GM19025 (cell line): ENCODE measurements at regions not wholly inside any gene's neighbourhood (a gene's known extent, or its start where the extent isn't known, plus 50 kb on each side); places are given as distances from the start of the nearest gene placed in this dataset.
"Not testable (repeated sequence)": the region's sequence is repeated elsewhere in the genome, so short reads cannot be mapped to it uniquely, and the experiment has no call there.

Source experiments
- ATAC-seq: cut with Tn5 transposase; IDR thresholded peaks from one replicate; pipeline ENCODE4 v1.9.1; 2021; ENCODE audit warnings: mild to moderate bottlenecking, low read depth, moderate library complexity; ENCODE audit not compliant: unreplicated experiment

GRCh38 chr2:144751142-144751905 lies 231.4 kb upstream of the ZEB2 start:
- ATAC-seq, result no peak

- no peak for ATAC-seq
Measured at GRCh38 chr2:144749188-144749587, 229.3 kb upstream of the ZEB2 start.

DNA sequence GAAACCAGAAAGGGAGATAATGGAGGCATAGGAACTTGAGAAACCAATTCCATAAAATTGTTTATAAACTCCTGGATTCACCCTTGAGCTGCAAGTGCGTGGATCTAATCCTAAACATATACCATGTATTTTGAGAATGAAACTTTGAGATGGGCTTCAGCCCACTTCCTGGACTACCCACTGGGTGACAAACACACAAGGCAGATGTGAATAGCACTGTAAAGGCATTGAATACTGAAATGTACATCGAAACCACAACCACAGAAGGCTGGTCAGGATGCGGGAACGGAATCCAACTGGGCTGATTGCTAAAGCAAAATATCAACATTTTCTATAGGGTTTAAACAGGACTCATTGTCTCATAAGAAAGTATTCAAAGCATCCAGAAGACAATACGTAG lies 228.5 kb upstream of the ZEB2 start:
- no peak for ATAC-seq

DNA sequence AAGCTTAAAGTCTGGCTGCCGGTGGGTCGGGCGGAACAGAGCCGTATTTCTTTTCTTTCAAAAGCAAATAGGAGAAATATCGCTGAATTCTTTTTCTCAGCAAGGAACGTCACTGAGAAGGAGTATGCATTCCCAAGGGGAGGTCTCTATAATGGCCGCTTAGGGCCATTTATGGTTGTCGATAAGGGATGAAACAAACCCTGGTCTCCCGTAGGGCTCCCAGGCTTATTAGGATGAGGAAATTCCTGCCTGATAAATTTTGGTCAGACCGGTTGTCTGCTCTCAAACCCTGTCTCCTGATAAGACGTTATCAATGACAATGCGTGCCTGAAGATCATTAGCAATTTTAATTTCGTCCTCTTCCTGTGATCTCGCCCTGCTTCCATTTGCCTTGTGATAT lies 227.7 kb upstream of the ZEB2 start:
- ATAC-seq, result no peak

DNA sequence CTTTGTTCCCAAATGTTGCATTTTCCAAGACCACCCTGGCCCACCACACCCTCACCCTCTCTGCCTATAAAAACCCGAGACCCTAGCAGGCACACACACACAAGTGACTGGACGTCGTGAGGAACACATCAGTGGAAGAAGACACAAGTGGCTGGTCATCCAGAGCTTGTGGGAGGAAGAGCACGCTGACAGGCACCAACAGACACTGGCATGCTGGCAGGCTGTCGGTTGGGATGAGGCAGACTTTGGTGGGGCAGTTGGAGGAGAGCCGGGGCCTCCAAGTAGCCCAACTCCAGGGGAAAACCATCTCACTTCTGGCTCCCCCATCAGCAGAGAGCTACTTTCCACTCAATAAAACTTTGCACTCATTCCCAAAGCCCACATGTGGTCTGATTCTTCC lies 225.5 kb upstream of the ZEB2 start:
- no peak for ATAC-seq

GRCh38 chr2:144738749-144739148 lies 218.8 kb upstream of the ZEB2 start:
- no peak for ATAC-seq

- ATAC-seq, result no peak
Measured at GRCh38 chr2:144730711-144731110, 210.8 kb upstream of the ZEB2 start.

DNA sequence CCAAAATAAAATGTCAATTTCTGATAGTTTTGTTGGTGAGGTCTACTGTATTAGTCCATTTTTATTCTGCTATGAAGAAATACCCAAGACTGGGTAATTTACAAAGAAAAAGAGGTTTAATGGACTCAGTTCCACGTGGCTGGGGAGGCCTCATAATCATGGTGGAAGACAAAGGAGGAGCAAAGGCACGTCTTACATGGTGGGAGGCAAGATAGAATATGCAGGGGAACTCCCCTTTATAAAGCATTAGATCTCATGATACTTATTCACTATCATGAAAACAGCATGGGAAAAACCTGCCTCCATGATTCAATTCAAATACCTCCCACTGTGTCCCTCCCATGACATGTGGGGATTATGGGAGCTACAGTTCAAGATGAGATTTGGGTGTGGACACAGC lies 204.5 kb upstream of the ZEB2 start:
- ATAC-seq, result not testable (repeated sequence)

GRCh38 chr2:144718376-144718775 lies 198.5 kb upstream of the ZEB2 start:
- no peak for ATAC-seq

DNA sequence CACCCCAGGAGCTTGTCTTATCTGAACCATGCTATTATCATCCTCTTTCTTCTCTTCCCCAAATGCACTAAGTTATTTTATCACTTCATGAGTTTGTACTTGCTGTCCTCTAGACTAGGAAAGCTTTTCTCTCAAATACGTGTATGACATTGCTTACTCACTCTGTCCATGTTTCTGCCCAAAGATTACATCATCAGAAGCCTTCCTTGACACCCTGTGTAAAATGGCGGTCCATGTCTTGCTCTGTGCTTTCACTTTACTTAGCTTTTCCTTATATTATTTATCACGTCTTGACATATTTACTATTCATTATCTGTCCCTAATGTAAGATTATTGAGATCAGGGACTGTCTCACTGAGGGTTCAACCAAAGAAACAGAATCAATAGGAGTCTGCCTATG lies 196.1 kb upstream of the ZEB2 start:
- no peak for ATAC-seq

DNA sequence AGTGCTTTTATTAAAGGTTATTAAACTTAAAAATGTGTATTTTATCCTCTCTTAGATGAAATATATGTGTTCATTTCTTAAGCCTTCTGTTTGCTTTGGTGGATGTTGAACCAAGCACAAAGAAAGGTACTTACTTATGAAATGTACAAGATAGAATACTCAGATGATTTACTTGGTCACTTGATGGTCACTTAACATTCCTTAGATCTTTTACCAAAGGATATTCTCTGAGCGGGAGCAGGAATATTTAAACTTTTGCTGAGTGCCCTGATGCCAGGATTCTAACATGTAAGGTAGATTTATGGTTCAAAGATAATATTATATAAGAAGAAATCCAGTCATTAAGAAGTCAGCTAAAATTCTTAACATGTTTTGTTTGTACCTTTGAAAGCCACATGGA lies 193.5 kb upstream of the ZEB2 start:
- no peak for ATAC-seq

GRCh38 chr2:144712550-144712940 lies 192.6 kb upstream of the ZEB2 start:
- ATAC-seq, result no peak

DNA sequence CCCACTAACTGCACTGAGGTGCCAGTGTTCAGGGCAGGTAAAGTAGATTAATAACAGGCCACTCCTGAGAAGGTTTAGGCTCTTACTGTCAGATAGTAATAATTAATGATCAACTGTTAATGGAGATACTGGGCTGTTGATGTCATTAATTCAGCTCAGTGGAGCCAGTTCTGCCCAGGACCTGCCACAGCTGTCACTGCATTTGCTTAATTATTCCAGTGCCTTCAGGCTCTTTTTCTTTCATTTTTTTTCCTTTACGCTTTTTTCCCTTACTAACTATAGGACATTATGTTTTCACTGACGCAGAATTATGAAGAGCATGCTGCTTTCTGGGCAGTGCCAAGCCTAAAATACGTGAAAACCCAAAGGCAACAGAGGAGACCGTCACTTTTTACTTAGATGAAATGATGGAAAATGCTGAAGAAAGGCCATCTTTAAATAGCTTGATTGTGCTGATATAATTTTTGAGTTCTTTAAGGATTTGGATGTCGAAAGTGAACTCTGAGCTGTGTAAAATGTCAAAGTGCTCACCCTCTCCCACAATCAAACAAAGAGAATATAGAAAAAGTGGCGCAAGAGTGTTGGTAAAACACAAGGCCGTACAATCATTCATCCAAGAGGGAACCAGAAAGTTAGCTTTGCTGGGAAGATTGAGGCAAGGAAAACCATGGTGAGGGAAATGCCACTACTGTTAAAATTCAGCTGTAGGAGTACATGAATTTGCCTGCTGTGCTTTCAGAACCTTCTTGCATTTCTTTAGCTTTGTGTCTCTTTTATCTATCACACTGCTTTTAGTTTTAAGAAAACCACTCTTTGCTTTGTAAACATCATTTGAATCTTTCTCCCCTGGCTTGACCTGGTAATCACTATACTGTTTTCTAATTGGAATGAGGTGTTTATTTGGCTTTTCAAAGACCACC lies 192.0 kb upstream of the ZEB2 start:
- ATAC-seq, result no peak

DNA sequence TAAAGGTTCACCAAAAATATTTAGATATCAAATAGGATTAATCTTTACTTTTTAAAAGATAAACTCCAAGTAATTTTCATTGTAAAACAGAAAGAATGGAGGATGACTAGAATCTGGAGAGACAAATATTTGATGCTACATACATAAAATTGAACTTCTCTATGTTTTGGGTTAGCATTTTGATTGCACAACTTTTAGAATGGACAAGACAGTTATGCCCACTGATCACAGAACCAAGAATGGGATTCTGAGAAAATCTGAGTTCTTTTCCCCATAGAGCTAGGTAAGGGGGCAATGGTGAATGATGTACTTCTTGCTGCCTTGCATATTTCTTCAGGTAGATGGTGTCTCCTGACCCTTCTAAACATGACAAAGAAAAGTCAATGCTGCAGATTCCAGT lies 191.2 kb upstream of the ZEB2 start:
- ATAC-seq, result no peak

GRCh38 chr2:144708626-144709025 lies 188.7 kb upstream of the ZEB2 start:
- ATAC-seq, result no peak

DNA sequence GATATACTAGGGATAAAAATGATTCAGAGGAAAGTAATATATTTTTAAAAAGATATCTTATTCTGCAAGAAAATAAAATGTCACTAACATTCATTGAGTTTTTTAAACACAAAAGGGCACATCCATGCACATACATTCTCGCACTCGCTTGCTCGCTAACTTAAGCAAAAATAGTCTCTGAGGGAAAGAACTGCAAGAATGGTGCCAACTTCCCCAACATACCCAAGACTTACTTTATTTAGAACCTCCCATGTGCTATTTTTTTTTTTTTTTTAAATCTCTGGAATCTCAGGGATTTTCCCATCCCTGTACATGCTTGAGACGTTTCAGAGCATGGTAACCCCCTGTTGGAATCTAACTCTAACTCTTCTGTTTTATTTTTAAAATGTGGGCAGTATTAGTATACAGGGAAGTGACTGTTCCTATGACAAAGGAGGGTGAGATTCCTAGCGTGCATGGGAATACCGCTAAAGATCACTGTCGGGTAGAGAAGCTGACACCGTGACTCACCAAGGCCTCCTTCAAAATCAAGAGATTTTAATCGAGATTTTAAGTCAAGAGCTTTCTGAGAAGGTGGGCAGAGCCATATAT lies 187.9 kb upstream of the ZEB2 start:
- ATAC-seq, result no peak

DNA sequence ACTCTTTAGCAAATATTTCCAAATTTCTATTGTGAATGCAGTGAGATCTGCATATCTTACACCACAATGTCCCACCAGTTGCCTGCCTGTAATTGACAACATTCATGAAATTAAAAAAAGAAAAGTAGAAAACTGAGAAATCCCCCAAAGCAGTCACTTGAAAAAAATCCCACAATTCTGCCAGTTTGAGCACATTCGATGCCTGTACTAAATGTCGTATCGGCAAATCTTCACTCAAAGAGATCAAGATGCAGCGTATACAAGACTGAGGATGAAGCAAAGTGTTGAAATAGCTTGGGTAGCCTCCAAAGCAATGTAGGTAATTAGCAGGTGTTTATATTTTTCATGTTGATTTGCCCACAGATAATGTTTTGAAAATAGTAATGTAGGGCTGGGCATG lies 186.7 kb upstream of the ZEB2 start:
- ATAC-seq, result no peak

- no peak for ATAC-seq
Measured at GRCh38 chr2:144705328-144706245, 185.7 kb upstream of the ZEB2 start.

GRCh38 chr2:144704709-144705095 lies 184.8 kb upstream of the ZEB2 start:
- no peak for ATAC-seq
